SH-SY5Y (cell line): ENCODE measurements at regions not wholly inside any gene's neighbourhood (a gene's known extent, or its start where the extent isn't known, plus 50 kb on each side); places are given as distances from the start of the nearest gene placed in this dataset.

Source experiments
- GATA2 ChIP-seq: IDR thresholded peaks from 2 replicates; pipeline ENCODE4 v1.6.1; 2011; ENCODE audit warnings: mild to moderate bottlenecking, low read depth, low read length
- GATA3 ChIP-seq: IDR thresholded peaks from 2 replicates; pipeline ENCODE4 v1.6.1; 2011; ENCODE audit warnings: low read depth, mild to moderate bottlenecking, low read length, moderate library complexity

- TF ChIP-seq GATA2, result no peak
Observed at GRCh38 chr6:139597771-139598755, 223.6 kb upstream of the CITED2 start.

DNA sequence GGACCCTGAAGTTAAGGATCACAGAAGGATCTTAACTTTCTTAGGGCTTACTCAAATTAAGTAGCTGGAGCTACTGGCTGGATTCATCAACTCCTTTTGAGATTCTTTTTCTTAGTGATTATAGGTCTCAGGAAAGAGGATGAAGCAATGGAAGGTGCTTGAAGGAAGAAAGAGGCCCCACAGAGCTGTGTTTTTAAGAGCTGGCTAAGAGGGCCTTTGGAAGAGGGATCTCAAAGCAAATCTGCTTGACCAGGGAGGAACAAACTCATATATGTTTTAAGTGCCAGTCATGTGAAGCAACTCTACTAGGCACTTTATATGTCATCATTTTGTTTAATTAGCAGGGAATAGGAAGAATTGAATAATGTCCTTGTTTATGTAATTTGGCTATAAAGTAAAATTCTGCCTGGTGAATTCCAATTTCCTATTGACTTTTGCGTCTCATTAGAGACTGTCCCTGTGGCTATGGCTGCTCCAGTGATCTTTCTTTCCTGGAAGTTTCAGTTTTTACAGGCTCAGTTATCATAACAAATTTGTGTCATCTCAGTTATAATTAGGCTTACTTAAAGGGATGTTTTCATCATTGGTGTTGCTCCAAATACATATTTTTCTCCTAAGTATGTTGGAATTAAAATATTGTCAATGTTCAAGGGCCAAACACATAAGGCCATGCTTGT lies 222.8 kb upstream of the CITED2 start:
- TF ChIP-seq GATA2 (no peak), GATA3 (no peak)

- TF ChIP-seq GATA2 (no peak), GATA3 (no peak)
Observed at GRCh38 chr6:139595183-139595582, 220.7 kb upstream of the CITED2 start.

GRCh38 chr6:139594333-139594965 lies 220.0 kb upstream of the CITED2 start:
- TF ChIP-seq GATA2 (no peak), GATA3 (no peak)

- TF ChIP-seq GATA3 (no peak), GATA2 (no peak)
Observed at GRCh38 chr6:139593081-139593480, 218.6 kb upstream of the CITED2 start.

GRCh38 chr6:139592011-139592410 lies 217.6 kb upstream of the CITED2 start:
- TF ChIP-seq GATA2, result no peak
- no peak for TF ChIP-seq GATA3

DNA sequence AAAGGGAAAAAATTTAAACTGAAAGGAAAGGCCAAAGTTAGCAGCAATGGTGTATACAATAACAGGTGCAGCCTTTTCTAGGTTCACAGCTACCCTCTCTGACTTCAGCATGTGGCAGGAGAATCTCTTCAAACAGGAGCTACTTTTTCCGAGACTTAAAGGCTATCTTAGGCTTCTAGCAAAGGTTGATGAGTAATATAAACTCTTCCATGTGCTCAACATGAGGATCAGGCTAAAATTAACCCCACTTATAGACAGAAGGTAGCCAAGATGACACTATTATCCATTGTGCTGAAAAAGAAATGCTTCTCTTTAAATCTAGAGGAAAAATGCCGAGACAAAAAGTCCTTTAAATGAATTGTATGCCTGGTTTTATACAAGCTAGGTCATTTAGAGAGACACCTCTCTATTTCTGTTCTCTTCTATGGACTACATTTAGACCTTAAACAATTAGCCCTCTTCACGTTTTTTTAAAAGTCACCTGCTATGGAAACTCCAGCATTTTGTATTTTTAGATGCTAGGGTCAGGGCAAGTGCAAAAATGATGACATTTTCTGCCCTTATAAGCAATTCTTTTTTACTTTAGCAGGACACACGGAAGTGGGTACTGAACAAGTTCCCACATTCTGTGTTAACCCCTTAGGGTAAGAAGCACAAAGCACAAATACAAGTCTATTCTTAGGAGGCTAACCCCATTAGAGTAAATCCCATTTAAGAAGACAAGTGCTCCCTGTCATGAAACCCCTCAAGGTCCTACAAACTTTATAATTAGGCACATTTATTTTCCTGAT lies 216.8 kb upstream of the CITED2 start:
- TF ChIP-seq GATA2, result no peak
- TF ChIP-seq GATA3, result no peak

- TF ChIP-seq GATA3, result no peak
- TF ChIP-seq GATA2, result no peak
Observed at GRCh38 chr6:139590206-139590605, 215.8 kb upstream of the CITED2 start.

- TF ChIP-seq GATA3 (no peak), GATA2 (no peak)
Observed at GRCh38 chr6:139588734-139589593, 214.5 kb upstream of the CITED2 start.

- TF ChIP-seq GATA2 (no peak), GATA3 (no peak)
Observed at GRCh38 chr6:139588076-139588639, 213.7 kb upstream of the CITED2 start.

DNA sequence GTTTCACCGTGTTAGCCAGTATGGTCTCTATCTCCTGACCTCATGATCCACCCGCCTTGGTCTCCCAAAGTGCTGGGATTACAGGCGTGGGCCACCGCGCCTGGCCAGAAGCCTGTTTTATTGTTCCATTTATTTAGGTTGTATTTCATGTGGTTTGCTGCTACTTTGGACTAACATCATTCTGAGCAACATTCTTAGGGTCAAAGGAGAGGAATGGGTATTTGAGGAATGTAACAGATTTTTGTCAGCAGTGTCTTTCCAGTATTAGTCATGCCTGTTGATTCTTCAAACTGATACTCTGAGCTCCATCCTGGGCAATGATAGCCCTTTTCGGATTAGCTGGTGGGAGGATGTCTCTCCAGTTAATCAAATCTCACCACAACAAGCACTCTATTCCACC lies 213.0 kb upstream of the CITED2 start:
- TF ChIP-seq GATA2 (no peak), GATA3 (no peak)

- TF ChIP-seq GATA2 (no peak), GATA3 (no peak)
Observed at GRCh38 chr6:139586273-139586672, 211.8 kb upstream of the CITED2 start.
